Astrocyte of the spinal cord (primary cell): ENCODE measurements at regions not wholly inside any gene's neighbourhood (a gene's known extent, or its start where the extent isn't known, plus 50 kb on each side); places are given as distances from the start of the nearest gene placed in this dataset.
"Not testable (repeated sequence)": the region's sequence is repeated elsewhere in the genome, so short reads cannot be mapped to it uniquely, and the experiment has no call there.

Experiments
- DNase-seq: peaks from one replicate; pipeline ENCODE4 v3.0.0; 2011; ENCODE audit warnings: low read depth, low spot score
- H3K4me3 ChIP-seq: 2 replicates; pipeline ENCODE4 v1.5.1; 2011; ENCODE audit warnings: low read depth, mild to moderate bottlenecking, low read length, moderate library complexity
- CTCF ChIP-seq: IDR thresholded peaks from 2 replicates; pipeline ENCODE4 v1.5.1; 2012; ENCODE audit warnings: low read depth, mild to moderate bottlenecking, low read length, inconsistent platforms
- in situ Hi-C: cut with HindIII; loops from 2 replicates; pipeline ENCODE4 v1.10.0; 2017; ENCODE audit warnings: low sequenced_read_pairs

GRCh38 chrX:40936827-40937226 lies 148.4 kb upstream of the USP9X start:
- no peak for TF ChIP-seq CTCF
- DNase-seq, result no peak
- in situ Hi-C loops, result no loop called here
- no peak overlapping the region for H3K4me3 ChIP-seq

GRCh38 chrX:40938423-40938822 lies 146.8 kb upstream of the USP9X start:
- in situ Hi-C loops, result no loop called here
- no peak overlapping the region for H3K4me3 ChIP-seq
- TF ChIP-seq CTCF, result no peak
- DNase-seq, result no peak

GRCh38 chrX:40943093-40943641 lies 142.1 kb upstream of the USP9X start:
- no peak overlapping the region for H3K4me3 ChIP-seq
- TF ChIP-seq CTCF, result no peak
- in situ Hi-C loops, result no loop called here
- DNase-seq, result no peak

- H3K4me3 ChIP-seq, result no peak overlapping the region
- DNase-seq, result peak; percentile 81
- no peak for TF ChIP-seq CTCF
- in situ Hi-C loops, result no loop called here
Observed at GRCh38 chrX:40945361-40945713, 139.9 kb upstream of the USP9X start.

- no peak overlapping the region for H3K4me3 ChIP-seq
- in situ Hi-C loops, result no loop called here
- peak; percentile 38 for DNase-seq
- TF ChIP-seq CTCF, result no peak
Observed at GRCh38 chrX:40947276-40947675, 138.0 kb upstream of the USP9X start.

GRCh38 chrX:40949071-40949470 lies 136.2 kb upstream of the USP9X start:
- H3K4me3 ChIP-seq, result no peak overlapping the region
- TF ChIP-seq CTCF, result no peak
- in situ Hi-C loops, result no loop called here

GRCh38 chrX:40950546-40950945 lies 134.7 kb upstream of the USP9X start:
- in situ Hi-C loops, result no loop called here
- no peak for DNase-seq
- no peak overlapping the region for H3K4me3 ChIP-seq
- no peak for TF ChIP-seq CTCF

More at GRCh38 chrX:40949071-40949470, 136.2 kb upstream of the USP9X start:
- DNase-seq, result no peak

- DNase-seq, H3K4me3 ChIP-seq, in situ Hi-C loops: not testable (repeated sequence)
Observed at GRCh38 chrX:40951407-40951806, 133.8 kb upstream of the USP9X start.
